Upper lobe of left lung (tissue), 6 donors: ENCODE measurements at regions not wholly inside any gene's neighbourhood (a gene's known extent, or its start where the extent isn't known, plus 50 kb on each side); places are given as distances from the start of the nearest gene placed in this dataset.

ENCODE experiments used
- ATAC-seq, 2 donors: fragments of 200-7000 bp; cut with Tn5 transposase; one replicate each; pipeline ENCODE4 v1.9.1; 2022; ENCODE audit warnings: mild to moderate bottlenecking in 2 of 2, moderate library complexity in 2 of 2; ENCODE audit not compliant: low FRiP score in 2 of 2
- DNase-seq, 2 donors: peaks; one replicate each; pipeline ENCODE4 v3.0.0-alpha.2; 2019 to 2020
- H3K27ac ChIP-seq, 4 donors: fragments of 200-600 bp; sonication (generic); one replicate each; pipeline ENCODE4 v1.5.1; 2016 to 2019
- H3K27me3 ChIP-seq, 4 donors: fragments of 200-600 bp; sonication (generic); one replicate each; pipeline ENCODE4 v1.5.1; 2017 to 2019
- H3K36me3 ChIP-seq, 4 donors: fragments of 200-600 bp; sonication (generic); one replicate each; pipeline ENCODE4 v1.5.1; 2016 to 2019
- H3K4me1 ChIP-seq, 4 donors: fragments of 200-600 bp; sonication (generic); one replicate each; pipeline ENCODE4 v1.5.1; 2018 to 2019
- H3K4me3 ChIP-seq, 4 donors: fragments of 200-600 bp; sonication (generic); one replicate each; pipeline ENCODE4 v1.5.1; 2017 to 2019; ENCODE audit warnings: mild to moderate bottlenecking in 2 of 4, moderate library complexity in 1 of 4
- H3K9me3 ChIP-seq, 4 donors: fragments of 200-600 bp; sonication (generic); one replicate each; pipeline ENCODE4 v1.5.1; 2018 to 2019
- CTCF ChIP-seq, 6 experiments: fragments of 450-650 bp in 4 of 6; fragments of 200-600 bp in 2 of 6; sonication (generic) in 2 of 6; IDR thresholded peaks; one replicate each; pipeline ENCODE4 v1.5.1; 2016 to 2019; ENCODE audit warnings: antibody characterized with exemption in 6 of 6
- EP300 ChIP-seq, 4 donors: sonication (generic); formaldehyde crosslinking; IDR thresholded peaks; one replicate each; pipeline ENCODE4 v1.5.1; 2017; ENCODE audit warnings: antibody characterized with exemption in 4 of 4, control low read depth in 2 of 4
- POLR2A ChIP-seq, 4 donors: fragments of 450-650 bp; IDR thresholded peaks; one replicate each; pipeline ENCODE4 v1.5.1; 2016 to 2017; ENCODE audit warnings: antibody characterized with exemption in 4 of 4, mild to moderate bottlenecking in 2 of 4
- POLR2AphosphoS5 ChIP-seq, 2 donors: sonication (generic); formaldehyde crosslinking; IDR thresholded peaks; one replicate each; pipeline ENCODE4 v1.5.1; 2017; ENCODE audit warnings: antibody characterized with exemption in 2 of 2
- WGBS, 2 donors: methylation state at CpG; one replicate each; pipeline ENCODE4 v1.1.5; 2017 to 2018; 5-methylcytosine and 5-hydroxymethylcytosine counted together
- donor health status: DM: no; HTN: no; CAD: no; lungs with moderate emphysema.
- donor health status: DM: no; HTN: yes; CAD: no; lungs with severe emphysema.

GRCh38 chr7:13496976-13497375 is 492.5 kb downstream of the ETV1 start:
- H3K4me3 ChIP-seq, result no peak overlapping the region
- ATAC-seq (no peak), DNase-seq (no peak)
- no peak overlapping the region for H3K27ac ChIP-seq
- H3K9me3 ChIP-seq, result no peaks in the 10 kb centered on the region
- H3K4me1 ChIP-seq, result no peaks in the 10 kb centered on the region
- H3K27me3 ChIP-seq, result no peaks in the 10 kb centered on the region
- no peak for TF ChIP-seq POLR2A (IDR thresholded peaks at IDR 0.05)
- TF ChIP-seq CTCF (IDR thresholded peaks at IDR 0.05), result no peak
- no peak for TF ChIP-seq EP300 (IDR thresholded peaks at IDR 0.05)
- TF ChIP-seq POLR2AphosphoS5 (IDR thresholded peaks at IDR 0.05), result no peak
- H3K36me3 ChIP-seq, result no peaks in the 10 kb centered on the region

GRCh38 chr7:13508586-13508985 is 480.9 kb downstream of the ETV1 start:
- H3K36me3 ChIP-seq, result no peaks in the 10 kb centered on the region
- H3K4me1 ChIP-seq, result no peaks in the 10 kb centered on the region
- no peaks in the 10 kb centered on the region for H3K9me3 ChIP-seq
- no peak overlapping the region for H3K4me3 ChIP-seq
- TF ChIP-seq EP300 (IDR thresholded peaks at IDR 0.05), result no peak
- TF ChIP-seq POLR2AphosphoS5 (IDR thresholded peaks at IDR 0.05), result no peak
- no peak for TF ChIP-seq CTCF (IDR thresholded peaks at IDR 0.05)
- no peak for TF ChIP-seq POLR2A (IDR thresholded peaks at IDR 0.05)
- H3K27ac ChIP-seq, result no peak overlapping the region
- no peak for DNase-seq
- no peaks in the 10 kb centered on the region for H3K27me3 ChIP-seq
- WGBS, 2 donors, result 66 to 67% methylated on average over 1 of the region's 1 CpG
- ATAC-seq, result no peak

- no peaks in the 10 kb centered on the region for H3K36me3 ChIP-seq
- 78 to 83% methylated on average over 1 of the region's 1 CpG for WGBS, 2 donors
Measured at GRCh38 chr7:13518738-13519137, 470.7 kb downstream of the ETV1 start.

GRCh38 chr7:13524076-13524475 is 465.4 kb downstream of the ETV1 start:
- no peak overlapping the region for H3K4me3 ChIP-seq
- H3K36me3 ChIP-seq, result no peaks in the 10 kb centered on the region
- DNase-seq, result no peak
- TF ChIP-seq POLR2AphosphoS5 (IDR thresholded peaks at IDR 0.05) (no peak), POLR2A (IDR thresholded peaks at IDR 0.05) (no peak), EP300 (IDR thresholded peaks at IDR 0.05) (no peak), CTCF (IDR thresholded peaks at IDR 0.05) (no peak)
- no peak overlapping the region for H3K27ac ChIP-seq
- no peaks in the 10 kb centered on the region for H3K27me3 ChIP-seq
- peaks cover 0 to 6% (median 3%) of the 10 kb centered on the region in 4 donors for H3K4me1 ChIP-seq
- no peaks in the 10 kb centered on the region for H3K9me3 ChIP-seq
- ATAC-seq, result no peak

More at GRCh38 chr7:13518738-13519137, 470.7 kb downstream of the ETV1 start:
- Histone ChIP-seq H3K27ac (no peak overlapping the region), H3K27me3 (no peaks in the 10 kb centered on the region), H3K4me1 (peaks cover 0 to 5% (median 2%) of the 10 kb centered on the region in 4 donors), H3K9me3 (no peaks in the 10 kb centered on the region), H3K4me3 (no peak overlapping the region)
- TF ChIP-seq CTCF (IDR thresholded peaks at IDR 0.05) (no peak), EP300 (IDR thresholded peaks at IDR 0.05) (no peak), POLR2AphosphoS5 (IDR thresholded peaks at IDR 0.05) (no peak), POLR2A (IDR thresholded peaks at IDR 0.05) (no peak)
- no peak for DNase-seq
- no peak for ATAC-seq

GRCh38 chr7:13532028-13532753 is 457.3 kb downstream of the ETV1 start:
- Histone ChIP-seq H3K9me3 (no peaks in the 10 kb centered on the region), H3K27me3 (no peaks in the 10 kb centered on the region), H3K36me3 (no peaks in the 10 kb centered on the region), H3K4me3 (no peak overlapping the region), H3K27ac (no peak overlapping the region), H3K4me1 (no peaks in the 10 kb centered on the region)
- DNase-seq, result no peak
- TF ChIP-seq POLR2A (IDR thresholded peaks at IDR 0.05) (no peak), POLR2AphosphoS5 (IDR thresholded peaks at IDR 0.05) (no peak), EP300 (IDR thresholded peaks at IDR 0.05) (no peak), CTCF (IDR thresholded peaks at IDR 0.05) (no peak)
- no peak for ATAC-seq
- 45 to 55% methylated on average over 5 of the region's 5 CpGs for WGBS, 2 donors
